ENCODE measurements at regions not wholly inside any gene's neighbourhood (a gene's known extent, or its start where the extent isn't known, plus 50 kb on each side); places are given as distances from the start of the nearest gene placed in this dataset.

DNA sequence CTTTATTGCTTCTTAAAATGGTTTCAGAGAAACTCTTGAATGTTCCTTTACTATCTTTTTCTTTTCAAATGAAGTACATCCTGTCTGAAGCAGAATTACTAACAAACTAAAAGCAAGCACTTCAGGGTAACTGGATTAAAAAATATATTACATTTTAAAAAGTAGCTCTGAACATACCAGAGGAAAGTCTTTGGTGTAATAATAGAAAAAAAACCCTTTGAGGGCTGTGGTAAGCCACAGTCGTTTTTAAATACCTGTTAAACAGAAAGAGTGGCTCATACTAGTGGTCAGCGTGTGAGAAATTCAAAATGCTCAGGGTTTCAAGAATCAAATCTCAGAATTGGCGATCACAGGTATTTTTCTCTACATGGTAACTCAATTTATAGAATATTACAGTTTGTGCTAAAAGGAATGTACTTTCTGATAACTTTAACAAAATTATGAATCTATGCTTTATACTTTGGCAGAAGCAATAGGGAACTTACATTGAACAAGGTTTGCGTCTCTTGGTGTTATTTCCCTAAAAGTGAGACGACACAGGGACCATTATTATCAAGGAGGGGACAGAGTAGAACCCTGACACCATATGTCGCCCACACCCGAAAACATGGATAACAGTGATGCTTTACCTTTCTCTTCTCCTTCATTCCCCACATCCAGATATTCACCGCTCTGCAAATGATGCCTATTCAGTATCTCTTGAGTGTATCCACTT is 97.0 kb upstream of the DPH5 start:
- TF ChIP-seq CTCF (IDR thresholded peaks at IDR 0.05) (no peak), POLR2AphosphoS5 (IDR thresholded peaks at IDR 0.05) (no peak)
